H1 (cell line): ENCODE measurements at regions not wholly inside any gene's neighbourhood (a gene's known extent, or its start where the extent isn't known, plus 50 kb on each side); places are given as distances from the start of the nearest gene placed in this dataset.

Source experiments
- CTCF ChIA-PET: fragments of 300-600 bp; sonication (Branson Sonifier 250); formaldehyde crosslinking; loops from one replicate; lab custom pipeline; 2021; ENCODE audit not compliant: partially characterized antibody; lab: Charles Lee
- POLR2A ChIA-PET: fragments of 300-600 bp; sonication (Branson Sonifier 250); formaldehyde crosslinking; loops from one replicate; lab custom pipeline; 2021; ENCODE audit warnings: inconsistent platforms; ENCODE audit not compliant: partially characterized antibody; lab: Charles Lee
- DNase-seq, 2 experiments: peaks; one replicate each; pipeline versions ENCODE4 v3.0.0 to v3.0.0-alpha.2; 2010 to 2022; ENCODE audit warnings: low spot score in 2 of 2, low read depth in 1 of 2, mixed read lengths in 1 of 2
- FAIRE-seq: peaks from 2 replicates; lab custom pipeline; 2011; peaks lifted over from hg19 to GRCh38; lab: Jason Lieb, UNC
- H2AFZ ChIP-seq: 2 replicates; pipeline ENCODE4 v1.8.1; 2012; ENCODE audit warnings: low read length, inconsistent platforms
- H2AK5ac ChIP-seq: 2 replicates; pipeline ENCODE4 v1.6.1; 2013; ENCODE audit warnings: low read depth, low read length
- H2BK120ac ChIP-seq: replicated peaks from 2 replicates; pipeline ENCODE3; 2013; ENCODE audit warnings: low read depth, low read length, inconsistent platforms
- H2BK12ac ChIP-seq: 2 replicates; pipeline ENCODE4 v1.6.1; 2013; ENCODE audit warnings: low read depth, low read length
- H2BK15ac ChIP-seq: 2 replicates; pipeline ENCODE4 v1.6.1; 2013; ENCODE audit warnings: low read length
- H2BK20ac ChIP-seq: 2 replicates; pipeline ENCODE4 v1.6.1; 2013; ENCODE audit warnings: low read length
- H2BK5ac ChIP-seq: 2 replicates; pipeline ENCODE4 v1.6.1; 2013; ENCODE audit warnings: low read depth, low read length
- H3K14ac ChIP-seq: 2 replicates; pipeline ENCODE4 v1.6.1; 2013; ENCODE audit warnings: inconsistent platforms; ENCODE audit not compliant: insufficient read length
- H3K18ac ChIP-seq: 2 replicates; pipeline ENCODE4 v1.6.1; 2013; ENCODE audit warnings: low read length; ENCODE audit errors: extremely low read depth
- H3K23ac ChIP-seq: 2 replicates; pipeline ENCODE4 v1.6.1; 2013; ENCODE audit warnings: inconsistent platforms; ENCODE audit not compliant: insufficient read length
- H3K23me2 ChIP-seq: 2 replicates; pipeline ENCODE4 v1.6.1; 2013; ENCODE audit warnings: low read depth, low read length
- H3K27ac ChIP-seq: 2 replicates; pipeline ENCODE4 v1.6.1; 2011; ENCODE audit warnings: low read depth, low read length, inconsistent platforms
- H3K27me3 ChIP-seq, 4 experiments: replicated peaks in 1 of 4; 1 replicate in 1 of 4; 2 replicates in 3 of 4; pipeline versions ENCODE4 v1.6.1 to v1.8.1; 2011 to 2013; ENCODE audit warnings: low read length in 3 of 4, mild to moderate bottlenecking in 3 of 4, inconsistent platforms in 2 of 4, mixed read lengths in 2 of 4, moderate library complexity in 1 of 4; ENCODE audit not compliant: control insufficient read depth in 3 of 4, insufficient read depth in 3 of 4; ENCODE audit errors: extremely low read depth in 1 of 4
- H3K36me3 ChIP-seq, 4 experiments: 2 replicates each; pipeline versions ENCODE4 v1.6.1 to v1.8.1; 2011 to 2013; ENCODE audit warnings: mild to moderate bottlenecking in 4 of 4, low read length in 3 of 4, moderate library complexity in 2 of 4, control low read depth in 1 of 4, inconsistent platforms in 1 of 4; ENCODE audit not compliant: insufficient read depth in 4 of 4, control insufficient read depth in 2 of 4
- H3K4ac ChIP-seq: replicated peaks from 2 replicates; pipeline ENCODE3; 2013; ENCODE audit warnings: low read length, low read depth, mixed read lengths, inconsistent platforms; ENCODE audit not compliant: insufficient read length
- H3K4me1 ChIP-seq, 4 experiments: replicated peaks in 1 of 4; 1 replicate in 1 of 4; 2 replicates in 3 of 4; pipeline versions ENCODE4 v1.6.1 to v1.8.1; 2011 to 2013; ENCODE audit warnings: low read length in 3 of 4, inconsistent platforms in 2 of 4, mixed read lengths in 1 of 4; ENCODE audit not compliant: insufficient read depth in 4 of 4, control insufficient read depth in 3 of 4
- H3K4me2 ChIP-seq, 2 experiments: 2 replicates each; pipeline versions ENCODE4 v1.6.1 to v1.8.1; 2011 to 2013; ENCODE audit warnings: low read depth in 2 of 2, low read length in 2 of 2, control low read depth in 1 of 2, inconsistent platforms in 1 of 2, mild to moderate bottlenecking in 1 of 2; ENCODE audit not compliant: insufficient read depth in 1 of 2
- H3K4me3 ChIP-seq, 4 experiments: fragments of 200-600, 300-600 bp in 1 of 4; sonication (generic), shearing (Covaris generic), sonication (Bioruptor Twin) in 1 of 4; 2 replicates each; pipeline versions ENCODE4 v1.5.1 to v1.8.1; 2011 to 2016; ENCODE audit warnings: low read length in 4 of 4, low read depth in 3 of 4, control low read depth in 2 of 4, inconsistent platforms in 2 of 4, mild to moderate bottlenecking in 2 of 4, mixed read lengths in 1 of 4, moderate library complexity in 1 of 4; ENCODE audit not compliant: insufficient read depth in 2 of 4; ENCODE audit errors: extremely low read depth in 1 of 4
- H3K56ac ChIP-seq: replicated peaks from 2 replicates; pipeline ENCODE3; 2013; ENCODE audit warnings: low read depth, mild to moderate bottlenecking, mixed read lengths, low read length, inconsistent platforms; ENCODE audit not compliant: insufficient read length
- H3K79me1 ChIP-seq: 2 replicates; pipeline ENCODE4 v1.6.1; 2013; ENCODE audit warnings: low read depth, low read length, control low read depth
- H3K79me2 ChIP-seq, 2 experiments: 2 replicates each; pipeline versions ENCODE4 v1.6.1 to v1.8.1; 2012 to 2013; ENCODE audit warnings: low read length in 2 of 2, mild to moderate bottlenecking in 2 of 2, inconsistent platforms in 1 of 2; ENCODE audit not compliant: insufficient read depth in 2 of 2, control insufficient read depth in 1 of 2
- H3K9ac ChIP-seq, 4 experiments: replicated peaks in 1 of 4; 1 replicate in 1 of 4; 2 replicates in 3 of 4; pipeline versions ENCODE4 v1.6.1 to v1.8.1; 2011 to 2013; ENCODE audit warnings: low read depth in 3 of 4, low read length in 3 of 4, control low read depth in 2 of 4, mild to moderate bottlenecking in 2 of 4, moderate library complexity in 2 of 4, inconsistent platforms in 1 of 4; ENCODE audit errors: extremely low read depth in 1 of 4
- H3K9me3 ChIP-seq, 2 experiments: 2 replicates each; pipeline versions ENCODE4 v1.6.1 to v1.8.1; 2012 to 2013; ENCODE audit warnings: mild to moderate bottlenecking in 2 of 2, moderate library complexity in 2 of 2, control low read depth in 1 of 2, inconsistent platforms in 1 of 2, low read depth in 1 of 2, low read length in 1 of 2, mixed read lengths in 1 of 2; ENCODE audit not compliant: insufficient read depth in 2 of 2
- H4K20me1 ChIP-seq, 2 experiments: replicated peaks in 1 of 2; 2 replicates each; pipeline versions ENCODE3 to v1.8.1; 2011 to 2013; ENCODE audit warnings: inconsistent platforms in 2 of 2, low read length in 2 of 2, mild to moderate bottlenecking in 1 of 2; ENCODE audit not compliant: insufficient read depth in 2 of 2, control insufficient read depth in 1 of 2
- H4K5ac ChIP-seq: 2 replicates; pipeline ENCODE4 v1.6.1; 2013; ENCODE audit warnings: low read length, low read depth, mixed read lengths, inconsistent platforms; ENCODE audit not compliant: insufficient read length
- H4K8ac ChIP-seq: 2 replicates; pipeline ENCODE4 v1.8.0; 2013; ENCODE audit warnings: mild to moderate bottlenecking, moderate library complexity, low read length, inconsistent platforms; ENCODE audit not compliant: insufficient read depth; ENCODE audit errors: extremely low read depth
- H4K91ac ChIP-seq: replicated peaks from 2 replicates; pipeline ENCODE3; 2013; ENCODE audit warnings: low read length, mixed read lengths, inconsistent platforms; ENCODE audit not compliant: insufficient read length
- CEBPB ChIP-seq: IDR thresholded peaks from 2 replicates; pipeline ENCODE4 v1.6.1; 2012; ENCODE audit warnings: low read depth, low read length
- EGR1 ChIP-seq: IDR thresholded peaks from 2 replicates; pipeline ENCODE4 v1.6.1; 2011; ENCODE audit warnings: low read depth, low read length, borderline replicate concordance
- EP300 ChIP-seq, 2 experiments: IDR thresholded peaks; 1 replicate in 1 of 2; 2 replicates in 1 of 2; pipeline ENCODE4 v1.6.1; 2011 to 2012; ENCODE audit warnings: low read depth in 2 of 2, low read length in 2 of 2, mild to moderate bottlenecking in 2 of 2, borderline replicate concordance in 1 of 2, inconsistent platforms in 1 of 2, moderate library complexity in 1 of 2
- EZH2 ChIP-seq: fragments of 200-600 bp; sonication (generic); IDR thresholded peaks from 2 replicates; pipeline ENCODE4 v1.7.1; 2012; ENCODE audit warnings: low read depth, mild to moderate bottlenecking, moderate library complexity, low read length, inconsistent platforms; ENCODE audit not compliant: severe bottlenecking
- HDAC6 ChIP-seq: IDR thresholded peaks from one replicate; pipeline ENCODE4 v1.7.1; 2012; ENCODE audit warnings: low read depth, mild to moderate bottlenecking, inconsistent platforms, low read length, moderate library complexity
- KDM1A ChIP-seq: fragments of 200-600, 300-600 bp; sonication (generic); IDR thresholded peaks from 2 replicates; pipeline ENCODE4 v1.7.1; 2016; ENCODE audit warnings: mild to moderate bottlenecking, low read length, borderline replicate concordance
- KDM4A ChIP-seq: IDR thresholded peaks from one replicate; pipeline ENCODE4 v1.7.1; 2012; ENCODE audit warnings: low read depth, mild to moderate bottlenecking, moderate library complexity, low read length, inconsistent platforms; ENCODE audit not compliant: severe bottlenecking
- KDM5A ChIP-seq: fragments of 200-600 bp; IDR thresholded peaks from 2 replicates; pipeline ENCODE4 v1.7.1; 2012; ENCODE audit warnings: mild to moderate bottlenecking, low read length, inconsistent platforms, mixed read lengths
- POLR2AphosphoS5 ChIP-seq: IDR thresholded peaks from 2 replicates; pipeline ENCODE4 v1.6.1; 2011; ENCODE audit warnings: low read depth, low read length
- SP1 ChIP-seq: IDR thresholded peaks from 2 replicates; pipeline ENCODE4 v1.6.1; 2011; ENCODE audit warnings: low read depth, low read length
- SUZ12 ChIP-seq: fragments of 200-600 bp; sonication (generic); IDR thresholded peaks from 2 replicates; pipeline ENCODE4 v1.6.1; 2012; ENCODE audit warnings: mild to moderate bottlenecking, inconsistent platforms, low read length, moderate library complexity, mixed read lengths
- TCF12 ChIP-seq: IDR thresholded peaks from 2 replicates; pipeline ENCODE4 v1.6.1; 2011; ENCODE audit warnings: low read depth, mild to moderate bottlenecking, low read length
- TEAD4 ChIP-seq: IDR thresholded peaks from 2 replicates; pipeline ENCODE4 v1.6.1; 2012; ENCODE audit warnings: low read depth, low read length, inconsistent platforms, mixed read lengths
- WGBS, 2 experiments: shearing (Covaris generic) in 1 of 2; methylation state at CpG; one replicate each; pipeline versions ENCODE4 v1.1.6 to v1.1.7; 2013 to 2015; ENCODE audit warnings: low lambda C conversion rate in 2 of 2, mixed read lengths in 2 of 2, inconsistent platforms in 1 of 2, low coverage in 1 of 2, missing lambda C conversion rate in 1 of 2; ENCODE audit not compliant: insufficient replicate concordance in 2 of 2, insufficient coverage in 1 of 2, insufficient read length in 1 of 2; ENCODE audit errors: extremely low coverage in 1 of 2, missing lambda C conversion rate in 1 of 2; 5-methylcytosine and 5-hydroxymethylcytosine counted together
- TF ChIP-seq, protein P1 (sequence below): IDR thresholded peaks from 2 replicates; pipeline ENCODE4 v1.6.1; 2012; ENCODE audit warnings: low read length, inconsistent platforms

DNA sequence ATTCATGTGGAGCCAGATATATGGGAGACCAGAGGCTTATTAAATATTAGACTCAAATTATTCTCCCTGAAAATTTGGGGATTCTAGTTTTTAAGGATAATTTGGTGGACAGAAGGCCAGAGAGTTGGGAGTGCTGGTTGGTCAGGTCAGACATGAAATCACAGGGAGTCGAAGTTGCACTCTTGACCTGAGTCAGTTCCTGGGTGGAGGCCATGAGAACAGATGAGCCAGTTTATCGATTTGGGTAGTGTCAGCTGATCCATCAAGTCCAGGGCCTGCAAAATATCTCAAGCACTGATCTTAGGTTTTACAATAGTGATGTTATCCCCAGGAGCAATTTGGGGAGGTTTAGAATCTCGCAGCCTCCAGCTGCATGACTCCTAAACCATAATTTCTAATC is 563.5 kb upstream of the NRSN1 start:
- CTCF ChIA-PET, result no interaction called here
- Histone ChIP-seq H2AK5ac (no peak overlapping the region), H3K23me2 (no peaks in the 10 kb centered on the region), H2BK12ac (no peak overlapping the region), H2BK15ac (no peak overlapping the region), H3K56ac (no peak overlapping the region), H3K4ac (no peak overlapping the region), H3K9ac (no peak overlapping the region), H3K79me1 (no peaks in the 10 kb centered on the region), H3K18ac (no peak overlapping the region), H3K4me2 (no peak overlapping the region), H4K8ac (no peak overlapping the region), H3K23ac (no peak overlapping the region), H4K91ac (no peak overlapping the region), H2BK5ac (no peak overlapping the region), H3K4me3 (no peak overlapping the region), H2AFZ (no peak overlapping the region), H2BK20ac (no peak overlapping the region), H3K14ac (no peak overlapping the region), H4K5ac (no peak overlapping the region), H3K36me3 (no peaks in the 10 kb centered on the region), H3K79me2 (no peaks in the 10 kb centered on the region), H2BK120ac (no peak overlapping the region), H3K9me3 (no peaks in the 10 kb centered on the region), H3K27ac (no peak overlapping the region), H3K4me1 (peaks cover 0 to 5% (median 4%) of the 10 kb centered on the region in 4 experiments; a peak in 3 of 7 replicates), H4K20me1 (no peaks in the 10 kb centered on the region), H3K27me3 (no peaks in the 10 kb centered on the region)
- FAIRE-seq (no peak), DNase-seq (no peak)
- 100% methylated on average over 3 of the region's 3 CpGs; no CpG with 5 or more reads in 1 of the 2 experiments for WGBS, 2 experiments
- POLR2A ChIA-PET, result no interaction called here
- TF ChIP-seq EP300 (IDR thresholded peaks at IDR 0.05; ENCODE audit: borderline replicate concordance in 1 of 2, low read depth in 2 of 2, low read length in 2 of 2) (no peak), EGR1 (no peak), TEAD4 (no peak), KDM1A (no peak), EZH2 (no peak), HDAC6 (no peak), TCF12 (no peak), KDM4A (no peak), SUZ12 (no peak), SP1 (no peak), CEBPB (no peak), KDM5A (no peak), POLR2AphosphoS5 (no peak)
- TF ChIP-seq, protein P1, sequence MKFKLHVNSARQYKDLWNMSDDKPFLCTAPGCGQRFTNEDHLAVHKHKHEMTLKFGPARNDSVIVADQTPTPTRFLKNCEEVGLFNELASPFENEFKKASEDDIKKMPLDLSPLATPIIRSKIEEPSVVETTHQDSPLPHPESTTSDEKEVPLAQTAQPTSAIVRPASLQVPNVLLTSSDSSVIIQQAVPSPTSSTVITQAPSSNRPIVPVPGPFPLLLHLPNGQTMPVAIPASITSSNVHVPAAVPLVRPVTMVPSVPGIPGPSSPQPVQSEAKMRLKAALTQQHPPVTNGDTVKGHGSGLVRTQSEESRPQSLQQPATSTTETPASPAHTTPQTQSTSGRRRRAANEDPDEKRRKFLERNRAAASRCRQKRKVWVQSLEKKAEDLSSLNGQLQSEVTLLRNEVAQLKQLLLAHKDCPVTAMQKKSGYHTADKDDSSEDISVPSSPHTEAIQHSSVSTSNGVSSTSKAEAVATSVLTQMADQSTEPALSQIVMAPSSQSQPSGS, result no peak
